Hematopoietic multipotent progenitor cell treated with erythropoietin and hydrocortisone succinate and interleukin-3 and kit ligand, for 4 days (in vitro differentiated cells): ENCODE measurements at regions not wholly inside any gene's neighbourhood (a gene's known extent, or its start where the extent isn't known, plus 50 kb on each side); places are given as distances from the start of the nearest gene placed in this dataset.
"Not testable (repeated sequence)": the region's sequence is repeated elsewhere in the genome, so short reads cannot be mapped to it uniquely, and the experiment has no call there.

Experiments used
- DNase-seq: peaks from one replicate; pipeline ENCODE4 v3.0.0-alpha.2; 2015

- no peak for DNase-seq
Observed at GRCh38 chr6:71733970-71734899, 152.1 kb upstream of the RIMS1 start.

DNA sequence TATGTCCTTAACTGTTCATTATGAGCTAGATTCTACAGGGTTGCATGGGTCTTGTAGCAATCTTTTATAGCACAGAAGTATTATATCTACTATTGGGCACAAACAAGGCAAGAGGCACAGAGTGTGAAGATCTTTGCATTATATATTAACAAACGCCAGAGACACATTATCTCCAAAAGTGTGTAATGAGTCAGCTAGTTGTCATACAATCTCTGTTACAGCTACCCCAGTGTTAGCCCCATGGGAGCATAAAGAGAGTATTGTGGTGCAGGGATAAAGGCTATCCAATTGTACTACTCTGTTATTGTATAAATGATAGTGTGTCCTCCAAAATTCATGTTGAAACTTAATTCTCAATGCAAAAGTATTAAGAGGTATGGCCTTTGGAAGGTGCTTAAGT, 148.4 kb upstream of the RIMS1 start:
- DNase-seq, result no peak

GRCh38 chr6:71745525-71745924, 140.8 kb upstream of the RIMS1 start:
- no peak for DNase-seq

DNA sequence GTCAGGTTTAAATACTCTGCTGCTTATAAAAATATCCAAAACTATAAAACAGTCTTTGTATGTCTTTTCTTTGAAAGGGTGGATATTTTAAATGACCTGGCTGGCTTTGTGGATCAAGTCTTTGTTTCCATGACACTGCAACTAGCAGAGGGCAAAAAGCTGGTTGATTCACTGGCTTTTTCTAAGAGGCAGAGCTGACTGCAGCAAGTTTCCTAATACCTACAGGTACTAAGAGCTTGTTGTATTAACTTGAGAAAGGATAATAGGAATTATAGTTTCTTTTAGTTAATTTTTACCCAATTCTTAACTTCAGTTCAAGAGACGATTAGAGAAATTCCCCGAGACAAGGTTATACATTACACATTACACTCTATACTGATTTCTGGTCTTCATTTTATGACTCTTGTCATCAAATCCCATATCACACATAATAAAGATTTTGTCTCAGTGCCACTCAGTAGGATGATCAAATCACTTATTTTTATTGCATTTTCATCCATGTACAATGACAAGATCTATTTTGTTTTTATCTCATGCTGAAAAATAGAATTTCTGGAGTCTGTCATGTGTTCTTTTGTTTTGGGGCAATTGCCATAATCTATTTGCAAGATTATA, 120.1 kb upstream of the RIMS1 start:
- no peak for DNase-seq

DNA sequence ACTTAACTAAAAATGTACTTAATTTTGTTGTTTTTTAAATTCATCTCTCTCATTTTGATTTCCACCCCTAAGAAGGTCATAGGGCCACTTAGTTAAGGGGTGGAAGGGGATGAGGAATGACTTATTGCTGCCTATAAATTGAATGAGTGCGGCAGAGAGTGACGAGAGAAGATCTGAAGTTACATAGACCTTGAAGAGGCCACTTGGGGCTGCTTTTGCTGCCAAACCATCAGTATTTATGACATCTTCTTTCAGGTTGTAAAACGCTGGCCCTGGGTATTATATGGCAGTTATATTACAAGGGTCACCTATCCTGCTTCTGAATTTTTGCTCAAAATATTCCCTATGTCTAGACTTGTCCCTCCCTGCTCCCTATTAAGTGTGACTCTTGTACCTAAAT, 119.6 kb upstream of the RIMS1 start:
- no peak for DNase-seq

DNA sequence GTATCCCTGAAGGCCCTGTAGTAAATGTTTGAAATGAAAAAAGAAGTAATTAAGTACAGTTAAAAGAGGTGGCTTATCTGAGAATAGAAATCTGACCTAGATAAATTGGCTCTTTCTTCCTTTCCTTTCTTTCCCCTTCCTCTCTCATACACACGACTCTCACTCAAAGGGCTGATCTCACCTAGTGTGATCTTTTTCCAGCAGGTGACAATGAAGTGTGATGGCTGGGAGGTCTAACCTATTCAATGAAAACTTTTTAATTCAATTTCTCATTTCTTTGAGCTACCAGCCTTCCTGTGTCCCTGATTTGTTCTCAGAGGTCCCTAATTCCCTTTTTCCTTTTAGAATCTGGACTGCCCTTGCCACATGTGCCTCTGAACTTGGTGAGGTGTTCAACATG, 118.0 kb upstream of the RIMS1 start:
- DNase-seq, result no peak

DNA sequence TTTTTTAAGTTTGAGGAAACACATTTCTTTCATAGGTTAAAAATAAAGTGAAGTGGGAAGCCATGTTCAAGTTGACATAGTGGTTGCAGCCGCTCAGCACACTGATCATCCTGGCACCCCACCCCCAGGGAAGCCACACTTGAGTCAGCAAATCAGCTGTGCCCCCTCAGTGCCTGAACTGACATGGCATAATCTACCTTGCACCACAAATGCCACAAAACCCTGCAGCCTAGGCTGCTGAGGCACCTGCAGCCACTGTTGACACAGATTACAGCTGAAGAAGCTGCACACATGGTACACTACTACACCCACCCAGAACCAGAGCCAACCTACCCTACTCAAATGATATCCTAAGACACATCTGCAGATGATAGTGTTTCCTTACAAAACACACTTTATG, 77.5 kb upstream of the RIMS1 start:
- DNase-seq, result no peak

DNA sequence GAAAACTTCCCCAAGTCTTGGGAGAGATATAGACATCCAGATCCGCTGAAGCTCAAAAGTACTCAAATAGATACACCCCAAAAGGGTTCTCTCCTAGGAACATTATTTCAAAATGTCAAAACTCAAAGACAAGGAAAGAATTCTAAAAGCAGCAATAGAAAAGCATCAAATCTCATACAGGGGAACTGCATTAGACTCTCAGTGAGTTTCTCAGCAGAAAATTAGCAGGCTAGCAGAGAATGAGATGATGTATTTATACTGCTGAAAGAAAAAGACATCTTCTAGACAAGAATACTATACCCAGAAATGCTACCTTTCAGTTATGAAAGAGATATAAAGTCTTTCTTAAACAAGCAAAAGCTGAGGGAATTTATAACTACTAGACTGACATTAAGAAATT, 75.5 kb upstream of the RIMS1 start:
- DNase-seq, result no peak

GRCh38 chr6:71822625-71823024, 63.7 kb upstream of the RIMS1 start:
- no peak for DNase-seq

DNA sequence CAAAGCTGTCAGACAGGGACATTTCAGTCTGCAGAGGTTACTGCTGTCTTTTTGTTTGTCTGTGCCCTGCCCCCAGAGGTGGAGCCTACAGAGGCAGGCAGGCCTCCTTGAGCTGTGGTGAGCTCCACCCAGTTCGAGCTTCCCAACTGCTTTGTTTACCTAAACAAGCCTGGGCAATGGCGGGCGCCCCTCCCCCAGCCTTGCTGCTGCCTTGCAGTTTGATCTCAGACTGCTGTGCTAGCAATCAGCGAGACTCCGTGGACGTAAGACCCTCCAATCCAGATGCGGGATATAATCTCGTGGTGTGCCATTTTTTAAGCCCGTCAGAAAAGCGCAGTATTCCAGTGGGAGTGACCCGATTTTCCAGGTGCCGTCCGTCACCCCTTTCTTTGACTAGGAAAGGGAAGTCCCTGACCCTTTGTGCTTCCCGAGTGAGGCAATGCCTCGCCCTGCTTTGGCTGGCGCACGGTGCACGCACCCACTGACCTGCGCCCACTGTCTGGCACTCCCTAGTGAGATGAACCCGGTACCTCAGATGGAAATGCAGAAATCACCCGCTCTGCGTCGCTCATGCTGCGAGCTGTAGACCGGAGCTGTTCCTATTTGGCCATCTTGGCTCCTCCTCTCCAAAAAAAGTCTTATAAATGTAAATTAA, 54.1 kb upstream of the RIMS1 start:
- DNase-seq, result not testable (repeated sequence)
